C4-2B (cell line): ENCODE measurements at regions not wholly inside any gene's neighbourhood (a gene's known extent, or its start where the extent isn't known, plus 50 kb on each side); places are given as distances from the start of the nearest gene placed in this dataset.

Source experiments
- ZFX ChIP-seq: fragments of 450-650 bp; IDR thresholded peaks from 2 replicates; pipeline ENCODE4 v1.6.1; 2017
- TF ChIP-seq, protein P1 (sequence below): fragments of 450-650 bp; conservative IDR thresholded peaks from 2 replicates; pipeline ENCODE4 v1.5.1; 2017; ENCODE audit warnings: mild to moderate bottlenecking

- TF ChIP-seq, protein P1, sequence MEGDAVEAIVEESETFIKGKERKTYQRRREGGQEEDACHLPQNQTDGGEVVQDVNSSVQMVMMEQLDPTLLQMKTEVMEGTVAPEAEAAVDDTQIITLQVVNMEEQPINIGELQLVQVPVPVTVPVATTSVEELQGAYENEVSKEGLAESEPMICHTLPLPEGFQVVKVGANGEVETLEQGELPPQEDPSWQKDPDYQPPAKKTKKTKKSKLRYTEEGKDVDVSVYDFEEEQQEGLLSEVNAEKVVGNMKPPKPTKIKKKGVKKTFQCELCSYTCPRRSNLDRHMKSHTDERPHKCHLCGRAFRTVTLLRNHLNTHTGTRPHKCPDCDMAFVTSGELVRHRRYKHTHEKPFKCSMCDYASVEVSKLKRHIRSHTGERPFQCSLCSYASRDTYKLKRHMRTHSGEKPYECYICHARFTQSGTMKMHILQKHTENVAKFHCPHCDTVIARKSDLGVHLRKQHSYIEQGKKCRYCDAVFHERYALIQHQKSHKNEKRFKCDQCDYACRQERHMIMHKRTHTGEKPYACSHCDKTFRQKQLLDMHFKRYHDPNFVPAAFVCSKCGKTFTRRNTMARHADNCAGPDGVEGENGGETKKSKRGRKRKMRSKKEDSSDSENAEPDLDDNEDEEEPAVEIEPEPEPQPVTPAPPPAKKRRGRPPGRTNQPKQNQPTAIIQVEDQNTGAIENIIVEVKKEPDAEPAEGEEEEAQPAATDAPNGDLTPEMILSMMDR, result no peak
- no peak for TF ChIP-seq ZFX
These were observed 94.9 kb downstream of the MRPL39 start for GRCh38 chr21:25512095-25513081.
